ENCODE measurements at regions not wholly inside any gene's neighbourhood (a gene's known extent, or its start where the extent isn't known, plus 50 kb on each side); places are given as distances from the start of the nearest gene placed in this dataset.
A peak's percentile ranks its signal among the peaks of the same experiment; 100 is the strongest.

GRCh38 chr13:53121131-53121773 is 92.6 kb downstream of the OLFM4 start:
- H3K79me2 ChIP-seq (ENCODE audit: insufficient read depth, low read length), result no peaks in the 10 kb centered on the region
- H3K27me3 ChIP-seq (ENCODE audit: insufficient read depth, low read length), result no peaks in the 10 kb centered on the region
- DNase-seq (ENCODE audit: insufficient read length, low spot score, missing footprints), result no peak
- H3K4me2 ChIP-seq (ENCODE audit: insufficient read depth, low read length), result no peak overlapping the region
- no peaks in the 10 kb centered on the region for H3K4me1 ChIP-seq (ENCODE audit: insufficient read depth, low read length)
- no peak overlapping the region for H3K27ac ChIP-seq (ENCODE audit: low read depth, low read length)
- no peak overlapping the region for H2AFZ ChIP-seq (ENCODE audit: low read length)
- no peak overlapping the region for H3K4me3 ChIP-seq (ENCODE audit: insufficient read depth, low read length)
- TF ChIP-seq CTCF (IDR thresholded peaks at IDR 0.05; ENCODE audit: extremely low read depth, low read depth, low read length), result no peak
- H4K20me1 ChIP-seq (ENCODE audit: insufficient read depth, low read length), result no peaks in the 10 kb centered on the region
- no peaks in the 10 kb centered on the region for H3K36me3 ChIP-seq (ENCODE audit: insufficient read depth, low read length)
- H3K9me3 ChIP-seq (ENCODE audit: low read depth, low read length), result no peaks in the 10 kb centered on the region

GRCh38 chr13:53121919-53122318 is 93.3 kb downstream of the OLFM4 start:
- Histone ChIP-seq H2AFZ (ENCODE audit: low read length) (no peak overlapping the region), H4K20me1 (ENCODE audit: insufficient read depth, low read length) (no peaks in the 10 kb centered on the region), H3K79me2 (ENCODE audit: insufficient read depth, low read length) (no peaks in the 10 kb centered on the region), H3K27me3 (ENCODE audit: insufficient read depth, low read length) (no peaks in the 10 kb centered on the region), H3K4me2 (ENCODE audit: insufficient read depth, low read length) (no peak overlapping the region), H3K9me3 (ENCODE audit: low read depth, low read length) (no peaks in the 10 kb centered on the region), H3K27ac (ENCODE audit: low read depth, low read length) (no peak overlapping the region), H3K4me3 (ENCODE audit: insufficient read depth, low read length) (no peak overlapping the region), H3K36me3 (ENCODE audit: insufficient read depth, low read length) (no peaks in the 10 kb centered on the region), H3K4me1 (ENCODE audit: insufficient read depth, low read length) (no peaks in the 10 kb centered on the region)
- TF ChIP-seq CTCF (IDR thresholded peaks at IDR 0.05; ENCODE audit: extremely low read depth, low read depth, low read length), result no peak
- peak; percentile 0 for DNase-seq (ENCODE audit: insufficient read length, low spot score, missing footprints)

- Histone ChIP-seq H2AFZ (ENCODE audit: low read length) (no peak overlapping the region), H3K4me3 (ENCODE audit: insufficient read depth, low read length) (no peak overlapping the region), H3K9me3 (ENCODE audit: low read depth, low read length) (no peaks in the 10 kb centered on the region), H3K4me1 (ENCODE audit: insufficient read depth, low read length) (no peaks in the 10 kb centered on the region), H3K27me3 (ENCODE audit: insufficient read depth, low read length) (no peaks in the 10 kb centered on the region), H3K79me2 (ENCODE audit: insufficient read depth, low read length) (no peaks in the 10 kb centered on the region), H3K4me2 (ENCODE audit: insufficient read depth, low read length) (no peak overlapping the region), H3K27ac (ENCODE audit: low read depth, low read length) (no peak overlapping the region), H4K20me1 (ENCODE audit: insufficient read depth, low read length) (no peaks in the 10 kb centered on the region), H3K36me3 (ENCODE audit: insufficient read depth, low read length) (no peaks in the 10 kb centered on the region)
- no peak for DNase-seq (ENCODE audit: insufficient read length, low spot score, missing footprints)
- TF ChIP-seq CTCF (IDR thresholded peaks at IDR 0.05; ENCODE audit: extremely low read depth, low read depth, low read length), result no peak
Measured at GRCh38 chr13:53123536-53123935, 94.9 kb downstream of the OLFM4 start.

GRCh38 chr13:53124623-53125022 is 96.0 kb downstream of the OLFM4 start:
- H3K36me3 ChIP-seq (ENCODE audit: insufficient read depth, low read length), result no peaks in the 10 kb centered on the region
- no peaks in the 10 kb centered on the region for H4K20me1 ChIP-seq (ENCODE audit: insufficient read depth, low read length)
- no peak overlapping the region for H2AFZ ChIP-seq (ENCODE audit: low read length)
- H3K4me3 ChIP-seq (ENCODE audit: insufficient read depth, low read length), result no peak overlapping the region
- no peak for TF ChIP-seq CTCF (IDR thresholded peaks at IDR 0.05; ENCODE audit: extremely low read depth, low read depth, low read length)
- no peak overlapping the region for H3K27ac ChIP-seq (ENCODE audit: low read depth, low read length)
- DNase-seq (ENCODE audit: insufficient read length, low spot score, missing footprints), result no peak
- no peaks in the 10 kb centered on the region for H3K79me2 ChIP-seq (ENCODE audit: insufficient read depth, low read length)
- H3K27me3 ChIP-seq (ENCODE audit: insufficient read depth, low read length), result no peaks in the 10 kb centered on the region
- H3K9me3 ChIP-seq (ENCODE audit: low read depth, low read length), result no peaks in the 10 kb centered on the region
- H3K4me2 ChIP-seq (ENCODE audit: insufficient read depth, low read length), result no peak overlapping the region
- H3K4me1 ChIP-seq (ENCODE audit: insufficient read depth, low read length), result no peaks in the 10 kb centered on the region
